ENCODE measurements at regions not wholly inside any gene's neighbourhood (a gene's known extent, or its start where the extent isn't known, plus 50 kb on each side); places are given as distances from the start of the nearest gene placed in this dataset.
"Not testable (repeated sequence)": the region's sequence is repeated elsewhere in the genome, so short reads cannot be mapped to it uniquely, and the experiment has no call there.

DNA sequence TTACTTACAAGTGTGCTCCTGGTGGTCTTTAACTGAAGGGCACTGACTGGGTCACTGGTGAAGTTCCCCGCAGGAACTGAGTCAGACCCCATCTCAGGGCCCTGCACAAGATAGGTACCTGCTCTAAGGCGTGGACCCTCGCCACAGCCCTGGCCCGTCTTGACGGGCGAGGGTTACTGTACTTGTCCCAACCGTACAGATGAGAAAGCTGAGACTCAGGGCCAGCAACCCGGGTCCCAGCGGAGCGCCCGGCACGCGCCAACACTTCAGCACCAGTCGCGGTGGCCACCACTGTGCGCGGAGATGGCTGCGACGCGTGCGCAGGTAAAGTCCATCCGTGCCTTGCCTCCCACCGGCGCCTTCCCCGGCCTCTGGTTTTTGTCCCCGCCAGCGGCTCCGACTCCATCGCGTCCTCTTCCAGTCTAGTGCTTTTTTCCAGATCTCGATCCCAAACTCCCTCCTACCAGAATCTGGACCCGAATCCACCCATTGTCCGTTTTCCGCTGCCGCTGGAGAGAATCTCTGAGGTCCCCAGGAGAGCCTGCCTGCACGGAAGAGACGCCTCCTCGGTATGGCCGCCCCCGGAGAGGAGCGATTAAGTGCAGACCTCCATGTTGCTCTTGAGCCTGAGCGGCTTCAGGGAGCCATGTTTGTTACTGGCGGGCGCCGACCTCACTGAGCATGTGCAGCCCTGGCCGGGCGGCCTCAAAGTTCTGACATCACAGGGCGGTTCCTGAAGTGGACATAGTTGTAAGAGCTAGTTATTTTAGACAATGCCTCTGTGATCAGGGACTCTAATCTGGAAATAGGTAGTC, 1707.8 kb downstream of the SPATA31A7 start:
- not testable (repeated sequence) for DNase-seq (ENCODE audit: low read depth)
- peak overlapping the region; percentile 41; the same call in 1 of the 2 replicates for H3K4me3 ChIP-seq (ENCODE audit: low read depth, low read length)

DNA sequence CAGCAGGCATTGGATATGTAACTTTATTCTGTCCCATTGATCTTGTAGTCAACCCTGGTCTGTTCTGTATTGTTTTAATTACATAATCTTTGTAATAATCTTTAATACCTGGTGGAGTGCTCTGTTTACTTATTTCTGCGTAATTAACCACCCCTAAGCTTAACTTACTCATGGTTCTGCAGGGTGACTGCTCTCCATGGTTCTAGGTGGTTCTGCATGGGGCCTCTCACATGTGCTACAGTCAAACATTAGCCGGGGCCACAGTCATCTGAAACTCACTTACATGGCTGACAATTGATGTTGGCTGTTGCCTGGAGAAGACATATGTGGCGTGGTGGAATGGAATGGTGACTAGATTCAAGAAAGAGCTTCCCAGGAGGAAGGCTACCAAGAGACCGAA, 1709.8 kb downstream of the SPATA31A7 start:
- not testable (repeated sequence) for DNase-seq (ENCODE audit: low read depth); H3K4me3 ChIP-seq (ENCODE audit: low read depth, low read length)

DNA sequence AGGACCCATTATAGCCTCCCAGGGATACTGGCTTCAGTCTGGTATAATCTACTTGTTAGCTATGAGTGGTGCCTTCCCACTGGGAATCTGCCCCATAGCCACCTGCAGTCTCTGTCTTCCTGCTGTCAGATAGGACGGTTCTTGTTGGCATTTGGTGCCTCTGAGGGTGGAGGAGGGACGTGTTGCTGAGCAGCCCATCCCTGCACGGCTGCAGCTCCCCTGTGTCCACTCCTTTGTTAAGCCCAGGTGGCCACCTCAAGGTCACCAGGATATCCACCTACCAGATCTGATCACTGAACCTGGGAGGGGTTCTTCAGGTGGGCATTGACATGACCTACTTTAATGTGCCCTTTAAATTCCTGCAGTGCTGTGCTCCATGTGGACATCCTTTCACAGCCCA, 1714.2 kb downstream of the SPATA31A7 start:
- H3K4me3 ChIP-seq (ENCODE audit: low read depth, low read length); DNase-seq (ENCODE audit: low read depth): not testable (repeated sequence)

DNA sequence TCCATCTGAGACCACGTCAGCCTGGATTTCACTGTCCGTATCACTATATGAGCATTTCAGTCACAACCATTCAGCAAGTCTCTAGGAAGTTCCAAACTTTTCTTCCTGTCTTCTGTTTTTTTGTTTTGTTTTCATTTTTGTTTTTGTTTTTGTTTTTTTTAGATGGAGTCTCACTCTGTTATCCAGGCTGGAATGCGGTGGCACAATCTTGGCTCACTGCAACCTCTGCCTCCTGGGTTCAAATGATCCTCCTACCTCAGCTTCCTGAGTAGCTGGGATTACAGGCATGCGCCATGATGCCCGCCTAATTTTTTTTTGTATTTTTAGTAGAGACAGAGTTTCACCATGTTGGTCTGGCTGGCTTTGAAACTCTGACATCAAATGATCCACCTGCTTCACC, 1715.9 kb downstream of the SPATA31A7 start:
- DNase-seq (ENCODE audit: low read depth); H3K4me3 ChIP-seq (ENCODE audit: low read depth, low read length): not testable (repeated sequence)

DNA sequence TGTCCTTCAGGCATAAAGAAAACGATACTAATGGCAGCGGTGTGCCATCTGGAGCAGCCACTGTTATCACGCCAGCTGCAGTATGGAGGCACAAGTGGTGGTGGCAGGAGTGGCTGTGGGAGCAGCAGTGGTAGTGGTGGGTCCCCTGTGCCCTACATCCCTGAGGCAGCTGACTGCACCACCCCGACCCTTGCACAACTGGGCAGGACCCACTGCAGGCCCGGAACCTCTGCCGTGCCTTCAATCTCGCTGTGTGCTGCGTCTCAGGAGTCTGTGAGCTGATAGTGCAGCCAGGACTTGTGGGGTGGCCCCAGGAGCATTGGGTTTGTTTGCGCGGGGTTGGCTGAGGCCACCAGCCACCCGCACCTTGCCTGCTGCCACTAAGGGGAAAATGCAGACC, 1718.0 kb downstream of the SPATA31A7 start:
- not testable (repeated sequence) for DNase-seq (ENCODE audit: low read depth); H3K4me3 ChIP-seq (ENCODE audit: low read depth, low read length)

DNA sequence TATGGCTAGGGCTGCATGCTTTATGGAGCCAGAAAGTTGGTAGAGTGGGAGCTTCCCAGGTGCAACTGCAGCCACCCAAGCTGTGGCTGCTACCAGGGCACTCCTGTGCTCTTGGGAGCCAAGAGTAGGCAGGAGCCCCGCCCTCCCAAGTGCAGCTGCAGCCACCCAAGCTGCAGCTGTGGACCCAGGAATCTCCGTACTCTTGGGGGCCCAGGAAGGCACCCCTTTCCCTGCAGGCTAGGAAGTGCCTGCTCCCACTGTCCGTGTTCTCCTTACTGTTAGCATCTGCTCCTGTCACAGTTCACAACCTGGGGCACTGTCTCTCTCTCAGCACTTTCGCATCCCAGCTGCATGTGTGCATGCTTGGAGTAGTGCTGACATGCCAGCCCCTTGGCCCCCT, 1718.4 kb downstream of the SPATA31A7 start:
- DNase-seq (ENCODE audit: low read depth); H3K4me3 ChIP-seq (ENCODE audit: low read depth, low read length): not testable (repeated sequence)

DNA sequence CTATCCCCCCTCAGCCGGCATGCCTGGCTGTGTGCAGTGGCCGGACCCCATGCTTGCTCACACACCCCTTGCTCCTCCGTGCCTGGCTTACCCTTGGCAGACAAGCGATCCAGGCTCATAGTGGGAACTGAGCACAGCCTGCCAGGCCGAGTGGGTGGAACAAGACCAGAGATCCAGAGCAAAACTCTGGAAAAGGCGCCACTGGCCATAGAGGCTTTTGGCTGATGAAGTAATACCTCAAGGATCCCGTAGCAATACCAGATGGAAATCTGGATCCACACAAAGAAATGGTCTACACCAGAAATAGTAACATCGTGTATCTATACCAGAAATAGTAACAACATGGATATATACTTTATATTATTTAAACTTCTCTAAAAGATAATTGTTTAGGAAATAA, 1719.6 kb downstream of the SPATA31A7 start:
- DNase-seq (ENCODE audit: low read depth); H3K4me3 ChIP-seq (ENCODE audit: low read depth, low read length): not testable (repeated sequence)

DNA sequence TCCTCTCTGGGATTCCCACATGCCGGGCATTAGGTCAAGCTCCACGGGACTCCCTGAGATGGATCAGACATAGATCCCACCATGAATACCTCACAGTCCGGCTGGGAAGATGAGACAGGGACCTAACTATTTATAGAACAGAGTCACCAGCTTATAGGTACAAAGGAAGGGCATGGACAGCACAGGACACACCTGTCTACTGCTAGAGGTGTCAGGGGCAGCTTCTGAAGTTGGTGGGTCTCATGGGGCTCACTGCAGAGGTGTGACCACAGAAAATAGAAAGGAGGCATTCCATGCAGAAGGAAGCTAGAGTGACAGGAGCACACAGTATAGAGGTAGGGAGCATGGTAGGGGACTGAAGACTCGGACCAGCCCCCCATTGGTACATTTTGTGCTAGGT, 1722.4 kb downstream of the SPATA31A7 start:
- not testable (repeated sequence) for DNase-seq (ENCODE audit: low read depth); H3K4me3 ChIP-seq (ENCODE audit: low read depth, low read length)

DNA sequence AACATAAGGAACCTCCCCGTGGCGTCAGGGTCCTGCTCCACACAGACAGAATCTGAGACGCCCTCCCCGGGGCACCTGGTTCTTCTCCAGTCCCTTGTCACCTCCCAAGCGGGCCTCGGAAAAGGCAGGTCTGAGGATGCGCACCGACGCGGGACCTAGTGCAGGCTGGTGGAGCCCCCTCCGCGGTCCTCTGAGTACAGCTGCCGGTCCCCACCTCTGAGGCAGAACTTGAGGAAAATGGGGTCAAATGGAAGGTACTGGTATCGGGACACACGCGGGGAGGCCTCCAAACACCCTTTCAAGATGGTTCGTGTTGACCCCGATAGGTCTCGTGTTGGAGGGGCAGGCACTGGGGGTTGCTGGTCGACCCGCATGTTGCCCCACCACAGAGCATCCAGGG, 1725.3 kb downstream of the SPATA31A7 start:
- H3K4me3 ChIP-seq (ENCODE audit: low read depth, low read length): peak overlapping the region; percentile 28; the same call in 1 of the 2 replicates
- not testable (repeated sequence) for DNase-seq (ENCODE audit: low read depth)

DNA sequence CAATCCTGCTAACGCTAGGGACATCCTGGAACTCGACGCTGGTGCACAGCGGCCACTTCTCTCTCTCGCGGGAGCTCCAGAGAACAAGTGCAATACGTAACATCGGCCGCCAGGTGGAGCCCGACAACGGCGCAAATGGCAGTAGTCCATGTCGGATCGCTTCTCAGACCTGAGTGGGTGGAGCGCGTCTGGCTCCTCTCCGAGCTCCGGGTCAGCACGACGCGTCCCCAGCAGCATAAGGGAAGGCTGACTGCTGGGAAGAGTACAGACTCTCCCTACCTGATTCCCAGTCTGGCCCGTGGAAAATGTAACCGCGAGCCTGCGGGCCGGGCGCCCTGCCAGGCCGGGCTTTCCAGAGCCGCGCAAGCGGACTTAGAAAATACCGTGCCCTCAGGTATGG, 1725.8 kb downstream of the SPATA31A7 start:
- not testable (repeated sequence) for DNase-seq (ENCODE audit: low read depth); H3K4me3 ChIP-seq (ENCODE audit: low read depth, low read length)

DNA sequence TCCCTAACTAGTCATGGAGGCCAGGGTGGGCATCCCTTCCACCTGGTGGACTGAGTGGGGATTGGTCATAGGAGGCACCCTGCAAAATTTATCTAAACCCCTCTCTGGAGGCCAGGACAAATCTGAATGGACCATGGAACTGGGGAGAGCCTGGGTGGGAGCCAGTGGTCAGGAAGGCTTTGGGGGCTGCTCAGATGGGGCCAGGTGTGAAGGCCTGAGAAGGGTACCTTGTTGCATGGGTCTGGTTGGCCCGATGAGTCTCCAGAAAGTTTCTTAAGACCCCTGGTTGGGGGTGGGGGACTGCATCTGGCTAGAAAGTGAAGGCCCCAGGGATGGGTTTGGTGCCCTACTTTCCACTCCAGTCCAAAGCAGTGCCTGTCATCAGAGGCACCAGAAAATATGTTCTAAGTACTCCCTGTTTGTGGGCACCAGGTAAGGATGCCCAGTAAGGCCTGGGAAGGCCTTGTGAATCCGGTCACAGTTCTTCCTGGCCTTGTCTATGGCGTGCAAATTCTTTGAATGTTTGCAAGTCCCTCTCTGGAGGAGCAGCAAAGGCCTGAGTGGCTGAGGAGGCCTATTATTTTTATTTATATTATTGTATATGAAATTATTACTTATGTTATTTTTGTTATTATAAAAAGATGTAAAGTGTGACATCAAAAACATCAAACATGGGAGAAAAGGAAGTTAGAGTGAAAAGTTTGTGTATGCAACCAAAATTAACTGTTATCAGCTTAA, 1729.0 kb downstream of the SPATA31A7 start:
- not testable (repeated sequence) for DNase-seq (ENCODE audit: low read depth); H3K4me3 ChIP-seq (ENCODE audit: low read depth, low read length)

DNA sequence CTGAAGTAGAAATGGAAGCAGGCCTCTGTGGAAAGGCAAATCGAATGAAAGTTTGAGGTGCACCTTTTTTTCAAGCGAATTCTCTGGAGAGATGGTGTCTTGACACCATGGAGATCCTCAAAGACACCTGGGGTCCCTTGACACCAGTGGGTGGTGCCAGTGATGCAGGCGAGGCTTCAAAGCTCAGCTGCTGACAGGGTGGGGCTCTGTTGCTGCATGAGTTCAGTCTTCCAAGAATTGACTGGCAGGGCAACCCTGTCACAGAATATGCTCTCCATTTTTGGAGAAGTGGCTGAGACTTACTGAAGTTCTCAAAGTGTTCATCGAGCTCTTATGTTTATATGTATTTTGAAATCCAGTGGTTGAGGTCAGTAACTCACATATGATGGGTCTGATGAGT, 1741.6 kb downstream of the SPATA31A7 start:
- not testable (repeated sequence) for DNase-seq (ENCODE audit: low read depth); H3K4me3 ChIP-seq (ENCODE audit: low read depth, low read length)

DNA sequence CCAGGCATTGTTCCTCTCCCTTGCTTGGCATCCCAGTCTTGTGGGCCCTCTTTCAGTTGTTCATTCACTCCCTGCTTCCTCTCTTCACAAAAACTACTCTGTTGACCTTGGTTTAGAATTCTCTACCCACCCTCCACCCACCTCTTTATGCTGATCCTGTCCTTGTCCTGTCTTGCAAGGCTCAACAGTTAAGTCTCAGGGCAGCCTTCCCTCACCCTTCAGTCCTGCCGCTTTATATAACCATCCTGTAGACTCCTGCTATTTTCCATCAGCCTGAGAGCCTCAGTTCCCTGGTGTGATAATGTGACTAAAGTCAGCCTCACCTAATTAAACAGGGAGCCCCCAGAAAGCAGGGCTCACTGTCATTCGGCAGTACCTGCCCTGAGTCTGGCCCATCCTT, 1763.0 kb downstream of the SPATA31A7 start:
- not testable (repeated sequence) for DNase-seq (ENCODE audit: low read depth)

More for the DNA sequence above, 1763.0 kb downstream of the SPATA31A7 start:
- not testable (repeated sequence) for H3K4me3 ChIP-seq (ENCODE audit: low read depth, low read length)

Data from GM12864 (cell line).